ENCODE measurements at regions not wholly inside any gene's neighbourhood (a gene's known extent, or its start where the extent isn't known, plus 50 kb on each side); places are given as distances from the start of the nearest gene placed in this dataset.

DNA sequence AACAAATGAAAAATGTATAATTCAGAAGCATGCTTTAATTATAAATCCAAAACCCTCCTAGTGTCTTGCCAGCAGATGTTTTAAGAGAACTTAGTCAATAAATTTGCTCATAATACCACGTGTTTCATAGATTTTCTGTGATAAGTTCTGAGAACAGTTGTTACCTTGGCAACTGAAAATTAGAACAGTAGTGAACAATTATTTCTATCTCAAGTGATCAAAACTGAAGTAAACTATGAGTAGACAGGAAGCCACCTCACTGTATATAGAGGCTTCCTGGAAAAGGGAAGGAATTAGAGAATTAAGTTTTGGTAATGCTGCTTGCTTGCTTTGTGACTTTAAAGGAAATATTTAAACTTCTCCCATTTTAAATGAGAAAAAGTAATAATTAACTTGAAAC is 266.0 kb upstream of the ANO3 start:
- Histone ChIP-seq H3K27ac (no peak overlapping the region), H3K27me3 (replicated peaks) (no peaks in the 10 kb centered on the region), H3K36me3 (replicated peaks) (no peaks in the 10 kb centered on the region), H3K4me3 (ENCODE audit: low read depth, low read length) (no peak overlapping the region)
- in situ Hi-C loops (cut with HindIII; ENCODE audit: low pct_ligation_motif_present, low sequenced_read_pairs), result no loop called here
- DNase-seq, result no peak
- TF ChIP-seq, protein P1, sequence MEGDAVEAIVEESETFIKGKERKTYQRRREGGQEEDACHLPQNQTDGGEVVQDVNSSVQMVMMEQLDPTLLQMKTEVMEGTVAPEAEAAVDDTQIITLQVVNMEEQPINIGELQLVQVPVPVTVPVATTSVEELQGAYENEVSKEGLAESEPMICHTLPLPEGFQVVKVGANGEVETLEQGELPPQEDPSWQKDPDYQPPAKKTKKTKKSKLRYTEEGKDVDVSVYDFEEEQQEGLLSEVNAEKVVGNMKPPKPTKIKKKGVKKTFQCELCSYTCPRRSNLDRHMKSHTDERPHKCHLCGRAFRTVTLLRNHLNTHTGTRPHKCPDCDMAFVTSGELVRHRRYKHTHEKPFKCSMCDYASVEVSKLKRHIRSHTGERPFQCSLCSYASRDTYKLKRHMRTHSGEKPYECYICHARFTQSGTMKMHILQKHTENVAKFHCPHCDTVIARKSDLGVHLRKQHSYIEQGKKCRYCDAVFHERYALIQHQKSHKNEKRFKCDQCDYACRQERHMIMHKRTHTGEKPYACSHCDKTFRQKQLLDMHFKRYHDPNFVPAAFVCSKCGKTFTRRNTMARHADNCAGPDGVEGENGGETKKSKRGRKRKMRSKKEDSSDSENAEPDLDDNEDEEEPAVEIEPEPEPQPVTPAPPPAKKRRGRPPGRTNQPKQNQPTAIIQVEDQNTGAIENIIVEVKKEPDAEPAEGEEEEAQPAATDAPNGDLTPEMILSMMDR (IDR thresholded peaks at IDR 0.05; ENCODE audit: low read depth, low read length, missing control alignments), result no peak

DNA sequence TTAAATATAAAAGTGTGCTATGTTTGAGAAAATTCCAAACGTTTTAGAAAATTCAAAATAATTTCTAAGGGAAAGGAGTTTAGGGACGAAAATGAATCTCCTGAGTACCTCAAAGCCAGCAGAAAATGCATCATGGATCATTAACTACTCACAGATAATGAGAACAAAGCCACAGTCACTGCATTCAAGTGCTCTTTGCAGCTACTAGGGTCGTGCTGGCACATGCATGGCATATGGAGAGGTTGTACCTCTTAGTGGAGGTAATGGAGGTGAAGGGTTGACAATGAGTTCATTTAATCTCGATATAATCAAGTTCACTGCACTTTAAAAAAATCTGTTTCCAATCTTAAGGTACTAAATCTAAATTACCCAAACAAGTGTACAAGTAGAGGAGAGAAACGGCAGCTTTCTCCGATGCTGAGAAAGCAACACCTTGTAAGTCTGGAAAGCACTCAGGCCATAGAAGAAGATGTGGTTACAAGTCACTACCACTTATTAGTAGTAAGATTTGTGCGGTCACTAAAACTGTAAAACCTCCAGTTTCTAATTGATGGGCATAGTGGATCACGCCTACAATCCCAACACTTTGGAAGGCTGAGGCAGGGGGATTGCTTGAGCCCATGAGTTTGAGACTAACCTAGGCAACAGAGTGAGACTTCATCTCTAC is 261.1 kb upstream of the ANO3 start:
- Histone ChIP-seq H3K4me3 (ENCODE audit: low read depth, low read length) (no peak overlapping the region), H3K27ac (no peak overlapping the region), H3K27me3 (replicated peaks) (no peaks in the 10 kb centered on the region), H3K36me3 (replicated peaks) (no peaks in the 10 kb centered on the region)
- DNase-seq, result no peak
- in situ Hi-C loops (cut with HindIII; ENCODE audit: low pct_ligation_motif_present, low sequenced_read_pairs), result no loop called here
- TF ChIP-seq, protein P1 (IDR thresholded peaks at IDR 0.05; ENCODE audit: low read depth, low read length, missing control alignments), result no peak

DNA sequence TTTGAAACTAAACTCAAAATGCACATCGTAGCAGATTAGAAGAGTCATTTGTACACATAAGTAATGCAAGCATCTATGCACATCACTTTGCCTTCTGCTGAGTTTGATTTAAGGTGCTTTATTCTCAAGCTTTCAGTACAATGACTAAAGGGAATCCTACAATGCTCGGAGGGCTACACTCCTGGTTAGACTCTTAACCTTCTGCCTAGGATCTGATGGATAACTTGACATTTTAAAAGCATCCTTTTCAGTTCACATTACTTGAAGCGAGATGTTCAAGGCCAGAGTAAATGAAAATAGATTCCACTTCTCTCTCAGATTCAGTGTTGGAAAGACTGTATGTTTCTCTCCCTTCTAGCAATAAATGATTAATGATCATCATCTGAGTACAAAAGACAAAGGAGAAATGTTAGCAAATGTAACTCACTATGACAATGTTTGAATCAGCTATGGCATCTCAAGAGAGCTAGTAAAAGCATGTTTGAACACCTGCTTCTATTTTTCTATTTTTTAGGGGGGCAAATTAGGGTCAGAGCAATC is 259.2 kb upstream of the ANO3 start:
- Histone ChIP-seq H3K4me3 (ENCODE audit: low read depth, low read length) (no peak overlapping the region), H3K36me3 (replicated peaks) (no peaks in the 10 kb centered on the region), H3K27ac (no peak overlapping the region), H3K27me3 (replicated peaks) (no peaks in the 10 kb centered on the region)
- in situ Hi-C loops (cut with HindIII; ENCODE audit: low pct_ligation_motif_present, low sequenced_read_pairs), result no loop called here
- no peak for DNase-seq
- TF ChIP-seq, protein P1 (IDR thresholded peaks at IDR 0.05; ENCODE audit: low read depth, low read length, missing control alignments), result no peak

DNA sequence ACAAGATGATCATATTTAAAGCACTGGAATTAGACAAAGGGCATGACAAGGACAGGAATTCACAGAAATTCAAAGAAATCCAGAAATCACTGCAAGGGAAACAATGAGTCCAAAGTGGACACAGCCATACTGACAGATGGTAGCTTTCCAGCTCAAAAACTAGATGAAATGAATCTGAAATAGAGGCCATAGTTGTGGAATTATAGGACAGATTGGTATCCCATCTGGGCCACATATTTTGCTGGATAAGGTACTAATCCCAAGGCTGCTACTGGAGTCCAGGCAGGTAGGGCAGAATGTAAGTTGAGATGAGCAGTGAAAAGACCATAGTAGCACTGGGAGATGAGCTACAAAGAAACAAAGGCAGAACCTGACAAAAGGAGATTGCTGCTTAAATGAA is 258.3 kb upstream of the ANO3 start:
- H3K27ac ChIP-seq, result no peak overlapping the region
- TF ChIP-seq, protein P1 (IDR thresholded peaks at IDR 0.05; ENCODE audit: low read depth, low read length, missing control alignments), result no peak
- in situ Hi-C loops (cut with HindIII; ENCODE audit: low pct_ligation_motif_present, low sequenced_read_pairs), result no loop called here
- no peak for DNase-seq
- no peaks in the 10 kb centered on the region for H3K27me3 ChIP-seq (replicated peaks)
- no peak overlapping the region for H3K4me3 ChIP-seq (ENCODE audit: low read depth, low read length)
- H3K36me3 ChIP-seq (replicated peaks), result no peaks in the 10 kb centered on the region

DNA sequence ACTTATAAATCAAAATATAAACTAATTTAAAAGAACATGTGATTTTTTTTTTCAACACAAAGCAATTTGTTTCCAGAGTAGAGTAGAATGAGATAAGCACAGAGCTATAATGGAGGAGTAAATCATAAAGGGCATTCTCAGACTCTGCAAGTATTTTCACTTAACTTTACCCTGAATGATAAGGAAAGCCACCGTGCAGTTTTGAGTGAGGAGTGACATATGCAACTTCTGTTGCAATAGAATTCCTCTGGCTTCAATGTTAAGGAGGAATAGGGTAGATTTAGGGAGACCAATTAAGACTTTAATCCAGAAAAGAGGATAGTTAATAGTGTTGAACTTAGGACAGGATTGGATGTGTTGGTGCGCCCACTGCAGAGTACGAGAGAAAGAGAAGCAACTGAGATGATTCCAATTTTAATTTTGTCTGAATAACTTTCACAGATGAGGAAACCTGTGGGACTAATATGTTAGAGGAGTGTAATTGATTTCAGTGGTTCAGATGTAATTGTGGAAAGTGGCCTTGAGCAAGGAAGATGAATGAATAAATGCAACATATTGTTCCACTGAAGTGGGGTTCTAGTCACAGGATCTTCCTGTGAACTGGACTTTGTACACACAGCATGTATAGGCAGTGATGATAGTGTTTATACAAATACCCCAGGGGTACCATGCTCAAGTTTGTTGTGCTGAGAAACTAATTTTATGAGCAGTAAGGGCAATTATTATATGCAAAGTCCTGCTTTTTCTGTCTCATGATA is 255.5 kb upstream of the ANO3 start:
- Histone ChIP-seq H3K36me3 (replicated peaks) (no peaks in the 10 kb centered on the region), H3K27me3 (replicated peaks) (no peaks in the 10 kb centered on the region), H3K4me3 (ENCODE audit: low read depth, low read length) (no peak overlapping the region), H3K27ac (no peak overlapping the region)
- DNase-seq, result no peak
- TF ChIP-seq, protein P1 (IDR thresholded peaks at IDR 0.05; ENCODE audit: low read depth, low read length, missing control alignments), result no peak
- in situ Hi-C loops (cut with HindIII; ENCODE audit: low pct_ligation_motif_present, low sequenced_read_pairs), result no loop called here

Measured in brain microvascular endothelial cell (primary cell).